VCaP (cell line): ENCODE measurements at regions not wholly inside any gene's neighbourhood (a gene's known extent, or its start where the extent isn't known, plus 50 kb on each side); places are given as distances from the start of the nearest gene placed in this dataset.

Source experiments
- H3K27ac ChIP-seq: fragments of 450-650 bp; 2 replicates; pipeline ENCODE4 v1.5.1; 2017
- TF ChIP-seq, protein P1 (sequence below): fragments of 450-650 bp; conservative IDR thresholded peaks from 2 replicates; pipeline ENCODE4 v1.5.1; 2017; ENCODE audit warnings: mild to moderate bottlenecking, moderate library complexity

DNA sequence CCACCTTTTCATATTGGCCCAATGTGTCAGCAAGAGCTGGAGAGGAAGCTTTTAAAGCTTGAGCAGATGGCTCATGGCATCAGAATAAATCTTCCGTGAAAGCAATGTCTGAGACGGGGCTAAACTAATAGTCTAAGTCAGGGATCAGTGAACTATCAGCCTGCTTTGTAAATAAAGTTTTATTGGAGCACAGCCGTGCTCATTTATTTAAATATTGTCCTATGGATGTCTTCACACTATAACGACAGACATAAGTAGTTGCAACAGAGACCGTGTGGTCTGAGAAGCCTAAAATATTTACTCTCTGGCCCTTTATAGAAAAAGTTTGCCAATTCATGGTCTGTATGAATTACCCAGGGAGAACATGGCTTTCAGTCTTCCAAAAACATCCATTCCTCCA, 85.6 kb upstream of the SLC44A1 start:
- no peak overlapping the region for H3K27ac ChIP-seq
- TF ChIP-seq, protein P1, sequence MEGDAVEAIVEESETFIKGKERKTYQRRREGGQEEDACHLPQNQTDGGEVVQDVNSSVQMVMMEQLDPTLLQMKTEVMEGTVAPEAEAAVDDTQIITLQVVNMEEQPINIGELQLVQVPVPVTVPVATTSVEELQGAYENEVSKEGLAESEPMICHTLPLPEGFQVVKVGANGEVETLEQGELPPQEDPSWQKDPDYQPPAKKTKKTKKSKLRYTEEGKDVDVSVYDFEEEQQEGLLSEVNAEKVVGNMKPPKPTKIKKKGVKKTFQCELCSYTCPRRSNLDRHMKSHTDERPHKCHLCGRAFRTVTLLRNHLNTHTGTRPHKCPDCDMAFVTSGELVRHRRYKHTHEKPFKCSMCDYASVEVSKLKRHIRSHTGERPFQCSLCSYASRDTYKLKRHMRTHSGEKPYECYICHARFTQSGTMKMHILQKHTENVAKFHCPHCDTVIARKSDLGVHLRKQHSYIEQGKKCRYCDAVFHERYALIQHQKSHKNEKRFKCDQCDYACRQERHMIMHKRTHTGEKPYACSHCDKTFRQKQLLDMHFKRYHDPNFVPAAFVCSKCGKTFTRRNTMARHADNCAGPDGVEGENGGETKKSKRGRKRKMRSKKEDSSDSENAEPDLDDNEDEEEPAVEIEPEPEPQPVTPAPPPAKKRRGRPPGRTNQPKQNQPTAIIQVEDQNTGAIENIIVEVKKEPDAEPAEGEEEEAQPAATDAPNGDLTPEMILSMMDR, result no peak

DNA sequence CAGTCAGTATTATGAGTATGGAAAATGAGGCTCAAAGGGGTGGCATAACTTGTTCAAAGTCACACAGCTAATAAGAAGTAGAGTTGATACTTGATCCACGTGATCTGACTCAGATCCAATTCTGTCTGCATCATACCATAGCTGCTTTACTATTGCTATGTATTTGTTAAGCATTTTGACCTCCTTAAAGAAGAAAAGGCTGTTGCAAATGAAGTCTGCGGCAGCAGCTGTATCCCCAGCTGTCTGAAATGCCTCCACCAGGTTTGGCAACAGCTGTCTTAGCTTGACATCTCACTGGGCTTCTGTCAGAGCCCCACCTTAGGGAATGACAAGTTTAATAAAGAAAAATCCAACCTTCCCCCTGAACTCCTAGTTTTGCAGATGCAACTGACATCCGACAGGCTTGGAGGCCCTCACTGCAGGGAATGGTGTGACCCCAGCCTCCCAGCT, 75.6 kb upstream of the SLC44A1 start:
- H3K27ac ChIP-seq, result no peak overlapping the region
- TF ChIP-seq, protein P1, result no peak

DNA sequence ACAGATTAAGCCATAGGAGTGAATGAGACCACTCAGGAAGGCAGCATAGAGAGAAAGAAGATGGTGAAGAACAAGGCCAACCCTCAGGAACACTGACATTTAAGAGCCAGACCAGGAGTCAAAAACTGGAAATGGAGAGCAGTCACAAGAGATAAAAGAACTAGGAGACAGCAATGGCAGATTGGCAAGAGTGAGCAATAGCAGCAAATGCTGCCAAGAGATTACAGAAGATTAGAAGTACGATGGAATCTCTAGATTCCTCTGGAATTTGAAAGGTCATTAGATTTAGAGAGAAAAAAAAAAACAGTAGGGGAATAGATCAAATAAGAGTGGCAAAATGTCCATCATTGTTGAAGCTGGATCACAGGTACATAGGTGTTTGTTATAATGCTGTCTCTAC, 73.4 kb upstream of the SLC44A1 start:
- no peak overlapping the region for H3K27ac ChIP-seq

DNA sequence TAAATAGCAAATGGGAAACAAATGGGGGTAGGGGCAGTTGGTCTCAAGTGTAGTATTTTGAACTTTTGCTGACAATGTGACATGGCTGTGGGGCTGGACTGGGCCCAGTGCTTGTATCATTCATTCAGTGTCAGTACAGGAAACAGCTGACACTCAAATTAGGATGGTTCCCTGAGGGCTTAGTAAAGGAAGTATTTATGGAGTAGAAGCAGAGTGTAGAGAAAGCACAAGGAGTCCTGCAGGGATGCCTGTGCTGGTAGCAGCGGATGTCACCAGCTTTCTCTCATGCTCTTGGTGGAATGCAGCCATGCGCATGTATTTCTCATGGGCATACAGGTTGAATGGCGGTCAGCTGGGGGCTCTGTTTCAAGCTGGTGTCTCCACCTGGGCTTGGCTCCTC, 72.9 kb upstream of the SLC44A1 start:
- TF ChIP-seq, protein P1, result no peak
- H3K27ac ChIP-seq, result no peak overlapping the region

More for the DNA sequence above, 73.4 kb upstream of the SLC44A1 start:
- TF ChIP-seq, protein P1, result no peak

DNA sequence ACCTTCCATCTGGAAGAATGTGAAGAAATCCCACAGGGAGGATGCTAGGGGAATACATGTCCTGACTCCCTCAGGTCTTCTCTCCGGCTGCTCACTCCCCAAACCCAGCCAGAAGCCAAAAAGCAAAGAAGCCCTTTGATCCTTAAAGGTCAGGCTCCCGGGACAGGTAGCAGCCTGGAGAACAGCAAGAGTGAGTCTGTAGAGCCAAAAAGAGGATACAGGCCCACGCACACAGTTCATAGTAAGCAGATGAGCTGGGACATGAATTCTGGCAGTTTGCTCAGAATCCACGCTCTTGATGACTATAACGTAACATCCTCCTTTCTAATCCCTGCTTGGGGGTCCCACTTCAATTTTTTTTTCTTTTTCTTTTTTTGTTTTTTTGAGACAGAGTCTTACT, 72.0 kb upstream of the SLC44A1 start:
- H3K27ac ChIP-seq, result no peak overlapping the region
- TF ChIP-seq, protein P1, result no peak

DNA sequence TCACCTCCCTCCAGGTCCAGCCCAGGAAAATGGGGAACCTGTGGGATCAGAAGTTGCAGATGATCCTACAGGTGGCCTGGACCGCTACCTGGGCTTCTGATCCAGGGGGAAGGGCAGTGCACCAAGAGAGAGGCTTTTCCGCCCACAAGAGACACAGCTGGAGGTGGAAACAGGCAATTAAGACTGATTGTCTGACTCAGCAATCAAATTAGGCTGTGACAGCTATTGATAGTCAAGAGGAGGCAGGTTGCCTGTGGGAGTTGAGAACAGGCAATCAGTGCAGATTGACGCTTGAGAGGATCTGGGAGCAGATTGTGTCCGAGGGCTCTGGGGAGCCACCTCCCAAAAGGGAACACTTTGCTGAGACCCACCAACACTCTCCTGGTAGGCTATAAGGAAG, 71.1 kb upstream of the SLC44A1 start:
- TF ChIP-seq, protein P1, result no peak
- H3K27ac ChIP-seq, result no peak overlapping the region

DNA sequence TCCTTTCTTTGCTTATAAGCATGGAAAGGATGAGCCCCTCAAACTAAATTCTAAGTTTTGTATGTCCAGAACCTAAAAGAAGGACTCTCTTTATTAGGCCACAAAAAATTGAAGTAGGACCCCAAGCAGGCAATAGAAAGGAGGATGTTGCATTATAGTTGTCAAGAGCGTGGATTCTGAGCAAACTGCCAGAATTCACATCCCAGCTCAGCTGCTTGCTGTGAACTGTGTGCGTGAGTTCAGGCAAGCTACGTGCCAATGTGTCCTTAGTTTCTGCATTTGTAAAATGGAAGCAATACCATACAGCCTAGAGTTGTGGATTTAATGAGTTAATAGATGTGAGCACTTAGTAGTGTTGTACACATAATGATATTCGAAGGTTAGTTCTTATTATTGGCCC, 70.6 kb upstream of the SLC44A1 start:
- TF ChIP-seq, protein P1, result no peak
- H3K27ac ChIP-seq, result no peak overlapping the region

DNA sequence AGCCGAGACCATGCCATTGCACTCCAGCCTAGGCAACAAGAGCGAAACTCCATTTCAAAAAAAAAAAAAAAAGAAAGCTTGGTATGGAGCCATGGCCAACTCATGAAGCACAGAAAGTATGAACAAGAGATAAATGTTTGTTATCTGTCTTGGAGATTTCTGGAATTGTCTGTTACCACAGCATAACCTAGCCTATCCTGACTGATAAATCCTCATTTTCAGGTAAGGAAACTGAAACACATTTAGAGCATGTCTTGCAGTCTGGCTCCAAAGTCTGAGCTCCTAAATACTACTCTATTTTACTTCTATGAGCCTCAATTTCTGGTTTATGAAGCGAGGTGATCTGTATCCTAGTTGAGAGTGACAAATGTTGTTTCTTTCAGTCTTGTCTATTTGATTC, 68.3 kb upstream of the SLC44A1 start:
- TF ChIP-seq, protein P1, result no peak
- H3K27ac ChIP-seq, result no peak overlapping the region
